NCI-H748 (cell line): ENCODE measurements at regions not wholly inside any gene's neighbourhood (a gene's known extent, or its start where the extent isn't known, plus 50 kb on each side); places are given as distances from the start of the nearest gene placed in this dataset.
A peak's percentile ranks its signal among the peaks of the same experiment; 100 is the strongest.
"Not testable (repeated sequence)": the region's sequence is repeated elsewhere in the genome, so short reads cannot be mapped to it uniquely, and the experiment has no call there.

Experiments
- DNase-seq: peaks from one replicate; lab custom pipeline; 2025; ENCODE audit not compliant: unreplicated experiment; lab: John Stamatoyannopoulos, UW

- DNase-seq = no peak
These were observed 1007.2 kb downstream of the REEP3 start for GRCh38 chr10:64528294-64529002.

- no peak for DNase-seq
These were observed 1007.8 kb downstream of the REEP3 start for GRCh38 chr10:64529003-64529350.

- no peak for DNase-seq
These were observed 1013.4 kb downstream of the REEP3 start for GRCh38 chr10:64534616-64535015.

- DNase-seq = no peak
These were observed 1014.1 kb downstream of the REEP3 start for GRCh38 chr10:64535131-64535867.

GRCh38 chr10:64537112-64537511, 1015.9 kb downstream of the REEP3 start:
- DNase-seq = no peak

GRCh38 chr10:64537928-64538327, 1016.7 kb downstream of the REEP3 start:
- no peak for DNase-seq

- no peak for DNase-seq
These were observed 1024.9 kb downstream of the REEP3 start for GRCh38 chr10:64546073-64546472.

- no peak for DNase-seq
These were observed 1026.0 kb downstream of the REEP3 start for GRCh38 chr10:64547168-64547567.

GRCh38 chr10:64555666-64556065, 1034.5 kb downstream of the REEP3 start:
- DNase-seq = no peak

- no peak for DNase-seq
These were observed 1037.1 kb downstream of the REEP3 start for GRCh38 chr10:64558094-64558835.

- DNase-seq = no peak
These were observed 1049.9 kb downstream of the REEP3 start for GRCh38 chr10:64571056-64571455.

GRCh38 chr10:64573623-64574325, 1052.6 kb downstream of the REEP3 start:
- DNase-seq = no peak

- DNase-seq = peak; percentile 17
These were observed 1053.2 kb downstream of the REEP3 start for GRCh38 chr10:64574371-64574770.

GRCh38 chr10:64576497-64576896, 1055.3 kb downstream of the REEP3 start:
- no peak for DNase-seq

- DNase-seq = not testable (repeated sequence)
These were observed 1057.6 kb downstream of the REEP3 start for GRCh38 chr10:64578757-64579156.

- DNase-seq = no peak
These were observed 1065.8 kb downstream of the REEP3 start for GRCh38 chr10:64586934-64587503.

GRCh38 chr10:64594072-64594471, 1072.9 kb downstream of the REEP3 start:
- no peak for DNase-seq

GRCh38 chr10:64598600-64598999, 1077.4 kb downstream of the REEP3 start:
- DNase-seq = no peak

- no peak for DNase-seq
These were observed 1080.1 kb downstream of the REEP3 start for GRCh38 chr10:64601298-64601697.

- DNase-seq = no peak
These were observed 1095.9 kb downstream of the REEP3 start for GRCh38 chr10:64617085-64617484.

- DNase-seq = no peak
These were observed 1097.9 kb downstream of the REEP3 start for GRCh38 chr10:64619102-64619501.
